HG03196 (cell line): ENCODE measurements at regions not wholly inside any gene's neighbourhood (a gene's known extent, or its start where the extent isn't known, plus 50 kb on each side); places are given as distances from the start of the nearest gene placed in this dataset.
"Not testable (repeated sequence)": the region's sequence is repeated elsewhere in the genome, so short reads cannot be mapped to it uniquely, and the experiment has no call there.

Experiments
- ATAC-seq: cut with Tn5 transposase; IDR thresholded peaks from one replicate; pipeline ENCODE4 v1.9.1; 2021; ENCODE audit not compliant: unreplicated experiment

DNA sequence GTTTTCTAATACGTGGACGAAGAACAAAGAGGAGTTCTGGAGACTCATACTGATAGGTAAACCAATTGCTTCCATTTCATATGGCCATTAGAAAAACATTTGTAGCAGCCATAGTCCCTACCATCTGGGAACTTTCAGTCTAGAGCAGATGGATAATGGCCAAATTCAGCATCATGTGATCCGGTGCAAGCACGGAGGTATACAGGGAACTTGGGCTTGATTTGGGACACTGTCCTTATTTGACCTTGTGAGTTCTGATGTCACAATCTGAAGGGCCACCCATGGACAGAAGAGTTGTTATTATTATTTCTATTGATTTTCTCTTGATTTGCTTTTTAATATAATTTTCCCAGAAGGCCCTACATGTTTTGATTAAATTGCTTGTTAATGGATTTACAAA is 154.6 kb upstream of the ZNF267 start:
- ATAC-seq: no peak

DNA sequence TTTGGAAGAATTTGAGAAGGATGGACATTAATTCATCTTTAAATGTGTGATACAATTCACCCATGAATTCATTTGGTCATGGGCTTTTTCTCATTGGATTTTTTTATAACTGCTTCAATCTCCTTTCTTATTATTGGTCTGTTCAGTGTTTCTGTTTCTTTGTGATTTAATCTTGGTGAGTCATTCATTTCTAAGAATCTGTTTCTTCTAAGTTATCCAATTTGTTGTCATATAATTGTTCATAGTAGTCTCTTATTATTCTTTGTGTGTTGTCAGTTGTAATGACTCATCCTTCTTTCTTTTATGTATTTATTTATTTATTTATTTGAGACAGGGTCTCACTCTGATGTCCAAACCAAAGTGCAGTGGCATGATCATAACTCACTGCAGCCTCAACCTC is 146.1 kb upstream of the ZNF267 start:
- no peak for ATAC-seq

- no peak for ATAC-seq
These were observed 139.3 kb upstream of the ZNF267 start for GRCh38 chr16:31734265-31734664.

- ATAC-seq: not testable (repeated sequence)
These were observed 128.5 kb upstream of the ZNF267 start for GRCh38 chr16:31745098-31745497.

DNA sequence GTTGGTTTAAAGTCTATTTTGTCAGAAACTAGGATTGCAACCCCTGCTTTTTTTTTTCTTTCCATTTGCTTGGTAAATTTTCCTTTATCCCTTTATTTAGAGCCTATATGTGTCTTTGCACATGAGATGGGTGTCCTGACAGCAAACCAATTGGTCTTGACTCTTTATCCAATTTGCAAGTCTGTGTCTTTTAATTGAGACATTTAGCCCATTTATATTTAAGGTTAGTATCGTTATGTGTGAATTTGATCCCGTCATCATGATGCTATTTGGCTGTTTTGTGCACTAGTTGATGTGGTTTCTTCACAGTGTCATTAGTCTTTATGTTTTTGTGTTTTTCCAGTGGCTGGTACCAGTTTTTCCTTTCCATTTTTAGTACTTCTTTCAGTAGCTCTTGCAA is 127.7 kb upstream of the ZNF267 start:
- no peak for ATAC-seq

- ATAC-seq: no peak
These were observed 118.5 kb upstream of the ZNF267 start for GRCh38 chr16:31754998-31755615.

GRCh38 chr16:31764103-31764502 is 109.5 kb upstream of the ZNF267 start:
- ATAC-seq: no peak

DNA sequence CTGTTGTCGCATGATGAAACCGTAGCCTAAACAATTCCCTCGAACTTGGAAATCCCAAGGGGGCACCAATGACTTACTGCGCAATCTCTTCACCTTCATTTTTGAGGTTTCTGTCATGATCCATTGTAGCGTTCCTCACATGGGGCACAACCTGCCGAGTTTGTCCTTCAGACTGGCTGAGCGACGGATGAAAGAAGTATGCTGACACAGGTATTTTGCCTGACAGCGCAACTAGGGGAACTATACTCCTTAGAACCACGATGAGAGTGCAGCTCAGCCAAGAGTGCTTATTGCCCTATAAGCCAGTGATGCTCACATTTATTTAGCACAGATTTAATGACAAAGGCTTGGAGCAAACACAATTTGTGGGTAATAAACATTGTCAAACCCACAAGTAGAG is 106.3 kb upstream of the ZNF267 start:
- ATAC-seq: no peak

- ATAC-seq: no peak
These were observed 93.3 kb upstream of the ZNF267 start for GRCh38 chr16:31780342-31780741.

DNA sequence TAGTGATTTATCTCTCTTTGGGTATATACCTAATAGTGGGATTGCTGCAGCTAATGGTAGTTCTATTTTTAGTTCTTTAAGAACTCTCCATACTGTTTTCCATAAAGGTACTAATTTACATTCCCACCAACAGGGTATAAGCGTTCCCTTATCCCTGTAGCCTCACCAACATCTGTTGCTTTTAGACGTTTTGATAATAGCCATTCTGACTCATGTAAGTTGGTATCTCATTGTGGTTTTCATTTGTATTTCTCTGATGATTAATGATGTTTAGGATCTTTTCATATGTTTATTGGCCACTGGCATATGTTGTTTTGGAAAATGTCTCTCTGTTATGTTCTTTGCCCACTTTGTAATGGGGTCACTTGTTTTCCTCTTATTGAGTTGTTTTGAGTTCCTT is 88.5 kb upstream of the ZNF267 start:
- no peak for ATAC-seq

DNA sequence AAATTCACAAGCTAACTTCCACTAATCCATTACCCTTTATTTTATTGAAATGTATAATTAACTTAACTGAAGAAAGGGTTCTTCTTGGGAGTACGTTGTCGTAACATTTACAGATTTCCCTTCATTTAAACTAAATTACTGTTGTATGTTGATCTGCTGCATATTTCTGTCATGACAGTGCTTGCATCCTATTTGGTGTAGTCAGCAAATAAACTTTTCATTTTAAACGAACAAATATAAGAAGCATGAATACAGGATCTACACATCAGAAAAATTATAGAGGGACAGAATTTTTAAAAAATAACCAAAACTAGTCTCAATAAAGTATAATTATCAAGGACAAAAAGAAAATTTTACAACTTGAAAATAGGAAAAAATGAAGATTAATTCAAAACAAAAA is 66.5 kb upstream of the ZNF267 start:
- no peak for ATAC-seq

- no peak for ATAC-seq
These were observed 62.7 kb upstream of the ZNF267 start for GRCh38 chr16:31810863-31811262.

DNA sequence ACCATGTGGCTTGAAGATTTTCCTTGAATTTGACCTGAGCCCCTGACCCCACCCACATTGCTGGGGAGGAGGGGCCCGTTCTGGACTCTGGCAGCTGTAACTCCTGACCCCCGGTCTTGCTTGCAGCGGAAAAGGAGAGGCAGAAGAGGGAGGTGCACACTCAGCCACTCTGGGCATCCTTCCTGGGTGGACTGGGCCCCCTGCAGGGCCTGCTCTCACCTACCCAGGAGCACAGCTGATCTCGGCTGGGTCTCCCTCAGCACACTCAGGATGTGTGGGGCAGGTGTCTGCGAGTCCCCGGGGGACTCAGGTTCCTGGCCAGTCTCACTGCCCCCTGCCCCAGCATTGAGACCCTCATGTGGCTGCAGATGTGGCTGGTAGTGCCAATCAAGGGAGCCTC is 57.5 kb upstream of the ZNF267 start:
- ATAC-seq: not testable (repeated sequence)

- ATAC-seq: no peak
These were observed 54.2 kb upstream of the ZNF267 start for GRCh38 chr16:31819386-31819785.

DNA sequence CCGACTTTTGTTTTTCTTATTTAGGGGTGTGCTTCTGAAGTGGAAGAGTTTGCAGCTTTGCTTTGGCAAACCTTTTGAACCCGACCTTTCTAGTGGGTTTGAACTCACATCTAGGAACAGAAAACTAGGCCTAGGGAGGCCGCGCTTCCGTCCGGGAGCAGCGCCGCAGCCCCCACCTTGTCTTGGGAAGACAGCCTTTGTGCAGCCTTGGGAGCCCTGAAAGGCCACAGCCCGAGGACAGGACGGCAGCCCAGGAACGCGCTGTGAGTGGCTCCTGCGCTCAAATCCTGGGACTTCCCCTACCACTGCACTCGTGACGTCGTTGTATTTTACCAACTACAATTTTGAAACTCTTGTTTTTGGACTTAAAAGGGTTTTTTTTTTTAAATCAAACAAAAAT is 53.7 kb upstream of the ZNF267 start:
- ATAC-seq: no peak
